Superior temporal gyrus (tissue), 1 donor: ENCODE measurements at regions not wholly inside any gene's neighbourhood (a gene's known extent, or its start where the extent isn't known, plus 50 kb on each side); places are given as distances from the start of the nearest gene placed in this dataset.
"Not testable (repeated sequence)": the region's sequence is repeated elsewhere in the genome, so short reads cannot be mapped to it uniquely, and the experiment has no call there.

Experiments used
- DNase-seq: peaks from one replicate; pipeline ENCODE4 v3.0.0-alpha.2; 2016; ENCODE audit errors: extremely low spot score

DNA sequence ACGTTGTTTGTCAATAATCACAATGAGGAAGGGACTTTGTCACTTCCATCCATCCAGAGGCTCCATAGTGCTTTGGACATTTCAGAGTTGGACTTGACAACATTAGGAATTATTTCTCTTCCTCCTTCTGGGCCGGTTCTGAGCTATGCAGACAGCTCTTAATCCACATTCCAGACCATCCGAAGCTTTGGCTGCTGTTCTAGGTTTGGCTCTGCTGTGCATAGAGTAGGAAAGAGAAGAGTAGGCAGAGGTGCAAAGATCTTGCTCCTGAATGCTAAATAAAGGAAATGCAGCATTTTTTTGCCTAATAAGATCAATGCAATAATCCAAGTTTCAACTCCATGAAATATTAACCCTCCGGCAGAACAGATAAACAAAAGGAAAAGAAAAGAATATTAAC is 216.3 kb upstream of the PRNP start:
- DNase-seq, result no peak

DNA sequence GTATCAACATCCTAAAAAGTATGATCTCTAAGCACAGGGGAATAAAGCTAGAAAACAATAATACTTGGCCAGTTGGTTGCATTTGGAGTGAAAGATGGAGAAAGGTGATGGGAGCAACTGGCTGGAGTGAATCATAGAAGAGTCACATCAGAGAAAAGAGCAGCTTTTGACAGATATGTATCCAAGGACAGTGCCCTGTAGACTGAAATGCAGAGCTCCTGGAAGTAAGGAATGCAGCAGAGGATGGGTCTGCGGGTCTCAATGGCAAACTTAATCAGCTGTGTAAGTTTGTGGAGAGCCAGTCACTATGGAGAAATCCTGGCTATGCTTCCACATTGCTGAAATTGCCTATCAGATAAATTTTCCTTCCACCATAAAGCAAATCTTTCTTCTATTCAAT is 218.1 kb upstream of the PRNP start:
- DNase-seq, result no peak

DNA sequence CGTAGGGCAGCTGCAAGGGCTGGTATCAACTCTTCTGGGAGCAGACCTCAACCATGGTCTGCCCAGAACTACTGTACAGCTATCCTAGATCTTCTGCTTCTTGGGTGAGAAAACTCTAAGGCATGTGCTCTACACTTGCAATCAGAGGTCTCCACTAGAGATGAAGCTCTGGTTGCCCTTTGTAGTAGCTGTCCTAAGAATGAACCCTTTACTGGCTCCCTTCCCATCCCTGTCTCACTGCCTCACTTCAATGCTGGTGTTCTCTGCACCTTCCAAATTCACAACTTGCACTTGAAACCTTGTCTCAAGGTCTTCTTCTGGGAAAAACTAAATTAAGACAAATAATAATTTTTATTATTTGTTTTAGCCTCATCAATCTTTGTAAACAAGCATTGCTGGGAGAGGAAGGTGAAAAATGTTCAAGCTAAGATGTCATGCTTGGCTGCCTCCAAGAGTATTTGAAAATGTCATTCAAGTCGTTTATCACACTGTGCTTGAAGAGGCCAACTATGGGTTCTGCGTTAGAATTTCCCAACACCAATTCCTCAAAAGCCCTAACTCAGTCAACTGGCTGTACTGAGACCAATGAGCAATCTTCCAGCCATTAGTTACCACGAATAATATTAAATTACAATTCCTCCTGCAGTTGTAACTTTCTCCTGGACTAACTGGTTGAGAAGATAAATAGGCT is 216.9 kb upstream of the ADRA1D start:
- DNase-seq, result no peak

DNA sequence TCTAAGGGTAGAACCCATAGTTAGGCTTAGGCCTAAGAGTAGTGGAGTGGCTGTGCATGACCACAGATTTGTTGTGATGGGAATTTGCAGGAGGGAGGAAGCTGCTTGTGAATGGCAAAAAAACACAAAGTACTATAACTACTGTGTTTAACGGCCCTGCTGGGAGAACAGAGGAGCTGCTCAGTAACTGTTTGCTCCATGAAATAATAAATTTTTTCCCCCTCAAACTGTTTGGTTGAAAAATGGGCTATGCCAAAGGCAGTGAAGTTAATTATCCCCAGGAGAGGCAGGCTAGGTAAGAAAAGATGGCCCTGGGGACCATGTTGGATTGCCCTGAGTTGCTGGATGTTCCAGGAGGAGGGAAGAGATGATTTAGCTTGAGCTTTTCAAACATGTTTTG is 216.1 kb upstream of the ADRA1D start:
- DNase-seq, result no peak

DNA sequence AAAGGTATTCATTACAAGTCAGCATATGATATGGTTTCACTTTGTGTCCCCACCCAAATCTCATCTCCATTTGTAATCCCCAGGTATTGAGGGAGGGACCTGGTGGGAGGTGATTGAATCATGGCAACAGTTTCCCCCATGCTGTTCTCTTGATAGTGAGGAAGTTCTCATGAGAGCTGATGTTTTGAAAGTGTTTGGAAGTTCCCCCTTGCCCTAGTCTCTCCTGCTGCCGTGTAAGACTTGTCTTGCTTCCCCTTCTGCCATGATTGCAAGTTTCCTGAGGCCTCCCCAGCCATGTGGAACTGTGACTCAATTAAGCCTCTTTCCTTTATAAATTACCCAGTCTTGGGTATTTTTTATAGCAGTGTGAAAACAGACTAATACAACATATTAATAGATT is 213.7 kb upstream of the ADRA1D start:
- not testable (repeated sequence) for DNase-seq

DNA sequence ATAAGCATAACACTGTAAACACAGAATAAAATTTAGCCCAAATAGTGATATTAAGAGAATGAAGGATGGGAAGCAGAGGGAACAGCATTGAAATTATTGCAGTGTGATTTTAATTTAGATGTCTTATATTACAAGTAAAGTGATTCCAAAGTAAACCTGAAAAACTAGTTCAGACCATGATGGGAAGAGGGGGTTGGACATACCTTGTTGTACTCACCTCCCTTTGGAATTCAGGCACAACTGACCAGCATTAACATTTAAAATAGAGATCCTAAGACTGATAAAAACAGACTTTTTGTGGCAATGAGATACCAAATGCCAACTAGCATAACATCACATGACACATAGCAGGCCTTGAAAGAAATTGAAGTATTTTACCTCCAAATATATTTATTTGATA is 210.0 kb upstream of the ADRA1D start:
- no peak for DNase-seq

DNA sequence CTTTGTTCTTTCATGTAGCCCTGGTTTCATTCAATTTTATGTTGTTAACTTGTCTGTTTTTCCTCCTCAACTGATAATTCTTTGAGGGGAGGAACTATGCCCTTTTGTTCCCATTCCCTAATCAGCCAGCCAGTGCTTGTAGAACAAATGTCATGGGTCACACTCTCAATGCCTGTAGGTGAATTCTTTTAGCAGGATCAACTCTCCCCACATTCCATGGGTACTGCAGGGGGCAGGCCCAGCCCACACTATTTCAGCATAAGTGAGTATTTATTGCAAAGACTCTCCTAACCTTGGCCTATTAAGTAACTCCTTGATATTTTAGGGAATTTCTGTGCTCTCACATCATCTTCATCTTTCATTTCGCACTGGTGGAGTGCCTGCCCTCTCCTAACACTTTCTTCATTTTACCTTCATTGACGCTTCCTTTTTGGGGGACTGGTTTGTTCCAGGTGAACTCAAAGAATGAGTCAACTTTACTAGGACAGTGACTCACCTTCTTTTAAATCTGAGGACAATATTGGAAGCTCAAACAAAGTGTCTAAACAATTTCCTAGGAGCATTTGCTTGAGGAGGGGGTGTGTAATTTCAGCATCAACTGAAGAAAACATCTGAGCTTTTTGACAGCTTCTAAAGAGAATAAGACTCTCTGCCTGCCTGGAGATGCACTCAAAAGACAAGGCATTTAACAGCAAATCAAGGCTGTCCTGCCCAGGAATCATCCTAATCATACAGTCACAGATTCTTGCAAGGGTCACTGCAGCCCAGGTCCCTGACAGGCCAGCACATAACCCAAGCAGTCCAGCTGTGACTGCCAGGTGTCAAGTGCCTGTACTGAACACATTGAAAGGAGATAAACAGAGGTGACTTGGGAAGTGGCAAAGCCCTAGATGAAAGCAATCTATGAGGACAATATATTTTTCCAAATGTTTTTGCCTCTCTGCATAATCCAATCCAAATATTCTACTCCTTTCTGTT is 208.8 kb upstream of the ADRA1D start:
- DNase-seq, result no peak

DNA sequence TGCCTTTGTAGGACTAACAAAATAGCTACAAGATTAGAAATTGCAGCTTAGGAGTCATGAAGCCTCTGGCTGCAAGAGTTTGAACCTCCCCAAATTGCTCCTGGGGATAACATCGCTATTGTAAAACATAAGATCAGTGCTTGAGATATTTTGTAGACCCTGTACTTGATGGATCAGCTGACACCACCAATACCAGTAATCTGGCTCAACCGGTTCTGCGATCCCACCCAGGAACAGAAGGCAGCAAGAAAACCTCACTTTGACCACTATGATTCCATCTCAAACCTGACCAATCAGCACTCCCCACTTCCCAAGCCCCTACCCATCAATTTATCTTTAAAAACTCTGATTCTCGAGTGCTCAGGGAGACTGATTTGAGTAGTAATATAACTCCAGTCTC is 206.9 kb upstream of the ADRA1D start:
- DNase-seq, result no peak

DNA sequence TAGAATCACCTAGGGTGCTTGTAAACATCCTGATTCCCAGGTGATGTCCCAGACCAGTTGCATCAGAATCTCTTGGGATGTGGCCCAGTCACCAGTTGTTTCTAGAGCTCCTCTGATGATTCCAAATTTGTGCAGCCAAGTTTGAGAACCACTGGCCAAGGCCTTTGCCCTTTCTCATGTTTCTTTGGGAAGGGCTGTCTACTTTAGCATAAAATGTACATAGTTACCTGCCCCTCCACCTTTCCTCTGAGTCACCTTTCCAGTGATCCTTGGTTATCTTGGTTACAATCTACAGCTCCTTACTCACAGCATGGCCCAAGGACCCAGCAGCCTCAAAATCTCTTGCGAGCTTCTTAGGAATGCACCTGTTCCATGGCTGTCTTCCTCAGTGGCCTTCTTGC is 206.2 kb upstream of the ADRA1D start:
- DNase-seq, result no peak

DNA sequence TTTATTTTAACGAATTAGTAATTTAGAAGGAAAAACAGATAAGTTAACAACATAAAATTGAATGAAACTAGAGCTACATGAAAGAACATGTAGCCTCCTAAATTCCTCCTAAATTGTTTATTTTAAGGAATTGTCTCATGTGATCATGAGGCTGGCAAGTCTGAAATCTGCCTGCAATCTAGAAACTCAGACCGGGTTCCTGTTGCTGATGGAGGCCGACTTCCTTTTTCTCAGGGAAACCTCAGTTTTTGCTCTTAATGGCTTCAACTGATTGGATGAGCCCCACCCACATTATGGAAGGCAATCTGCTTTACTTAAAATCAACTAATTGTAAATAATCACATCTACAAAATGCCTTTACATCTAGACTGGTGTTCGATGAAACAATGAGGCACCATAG is 205.0 kb upstream of the ADRA1D start:
- DNase-seq, result no peak

DNA sequence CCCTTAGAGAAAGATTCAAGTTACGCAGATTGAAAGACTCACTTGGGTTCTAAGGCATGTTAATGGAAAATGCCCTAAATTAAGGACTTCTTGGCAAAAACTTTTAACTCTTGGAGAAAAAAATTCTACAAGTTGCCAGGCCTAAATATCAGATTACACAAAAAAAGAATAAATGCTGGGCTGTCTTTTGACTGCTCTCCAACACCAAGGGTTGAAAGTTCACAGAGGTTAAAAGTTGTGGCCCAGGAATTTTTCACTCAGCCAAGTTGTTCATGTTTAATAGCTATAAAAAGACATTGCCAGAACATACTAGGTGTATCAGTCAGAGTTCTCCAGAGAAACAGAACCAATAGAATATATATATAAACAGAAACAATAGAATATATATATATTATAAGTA is 204.3 kb upstream of the ADRA1D start:
- no peak for DNase-seq

DNA sequence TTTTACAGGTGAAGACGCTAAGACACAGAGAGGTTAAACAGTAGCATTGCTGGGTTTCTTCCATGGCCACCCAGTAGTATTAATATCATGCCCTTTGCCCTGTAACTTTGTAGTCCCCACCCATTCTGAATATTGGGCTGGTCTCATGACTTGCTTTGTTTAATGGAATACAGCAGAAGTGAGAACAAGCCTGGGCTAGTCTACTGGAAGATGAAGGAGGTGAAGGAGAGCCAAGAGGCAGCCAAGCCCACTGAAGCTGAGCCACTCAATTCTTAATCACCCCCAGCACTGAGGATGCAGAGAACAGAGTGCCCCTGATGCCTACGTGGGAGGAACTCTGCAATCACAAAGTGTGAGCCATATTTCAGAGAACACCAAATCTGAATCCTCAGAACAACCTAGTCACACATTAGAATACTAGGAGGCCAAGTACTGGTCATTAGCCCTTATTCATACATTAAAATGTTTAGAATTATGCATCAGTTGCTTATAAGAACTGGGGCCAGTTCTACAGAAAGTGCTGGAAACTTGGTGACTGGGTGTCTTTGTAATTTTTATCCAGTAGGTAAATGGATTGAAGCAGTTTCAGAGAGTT is 202.5 kb upstream of the ADRA1D start:
- DNase-seq, result no peak

DNA sequence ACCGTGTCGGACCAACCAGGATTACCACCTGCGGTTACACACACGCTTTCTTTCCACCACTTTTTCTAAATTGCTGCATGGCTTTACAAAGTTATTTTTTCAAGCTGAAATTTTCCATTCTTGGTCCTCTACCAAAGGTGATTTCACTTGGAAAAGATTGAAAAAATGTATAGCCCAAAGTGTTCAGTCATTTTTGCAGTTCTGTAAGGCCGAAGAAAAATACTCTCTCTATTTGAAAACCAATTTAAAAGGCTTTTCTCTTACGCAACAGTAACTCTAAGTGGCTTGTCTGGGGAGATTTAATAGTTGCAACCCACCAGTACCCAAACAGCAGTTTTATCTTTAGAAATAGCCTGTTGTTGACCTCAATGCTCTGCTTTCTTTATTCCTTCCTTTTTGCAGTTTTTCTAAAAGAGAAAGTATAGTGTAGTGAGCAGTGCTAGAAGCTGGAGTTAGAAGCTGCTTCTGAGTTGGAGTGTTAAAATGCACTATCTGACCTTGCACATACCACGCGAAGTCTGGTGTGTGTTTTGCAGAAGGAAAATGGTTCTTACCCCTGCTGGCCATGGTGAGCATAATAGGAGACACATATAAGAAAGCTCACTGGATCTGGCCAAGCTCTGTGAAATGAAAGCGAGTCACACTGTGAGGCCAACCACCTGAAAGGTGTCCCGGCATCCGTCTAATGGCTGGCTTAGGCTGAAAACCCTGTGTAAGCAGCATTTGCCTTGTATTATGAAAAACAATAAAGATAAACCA is 201.0 kb upstream of the ADRA1D start:
- no peak for DNase-seq

DNA sequence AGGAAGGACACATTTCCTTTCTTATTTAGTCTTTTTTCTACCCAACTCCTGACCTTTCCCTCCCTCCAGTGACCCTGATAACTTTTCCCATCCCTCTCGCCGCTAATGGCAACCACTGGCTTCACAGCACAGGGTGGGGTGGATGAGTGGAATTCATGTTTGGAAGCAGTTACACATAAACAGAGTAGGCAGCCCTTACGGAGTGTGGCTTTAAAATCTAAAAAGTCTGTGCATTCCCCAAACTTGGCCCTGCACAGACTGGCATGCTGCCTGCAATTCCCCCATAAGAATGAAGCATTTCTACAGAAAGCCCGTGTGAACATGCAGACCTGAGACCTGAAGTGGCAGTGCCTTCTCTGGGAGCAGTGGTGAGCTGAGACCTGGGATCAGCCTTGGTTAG is 196.7 kb upstream of the ADRA1D start:
- no peak for DNase-seq

DNA sequence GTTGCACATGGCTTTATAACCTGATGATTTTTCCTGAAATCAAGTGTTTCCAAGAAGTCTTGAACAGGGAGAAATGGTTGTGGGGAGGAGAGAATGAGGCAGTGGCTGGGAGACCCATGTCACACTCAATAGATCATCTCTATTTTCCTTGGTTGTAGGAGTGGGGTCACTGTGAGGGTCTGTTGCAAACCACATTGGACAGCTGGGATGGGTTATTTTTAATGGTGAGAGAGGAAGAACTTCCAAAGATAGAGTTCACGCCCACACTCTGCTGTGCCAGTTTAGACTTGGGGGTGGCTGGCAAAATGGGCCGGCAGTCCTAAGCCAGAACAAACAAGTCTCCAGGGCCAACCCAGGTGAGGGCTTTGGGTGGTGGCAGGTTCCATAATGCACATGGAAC is 196.2 kb upstream of the ADRA1D start:
- DNase-seq, result no peak

DNA sequence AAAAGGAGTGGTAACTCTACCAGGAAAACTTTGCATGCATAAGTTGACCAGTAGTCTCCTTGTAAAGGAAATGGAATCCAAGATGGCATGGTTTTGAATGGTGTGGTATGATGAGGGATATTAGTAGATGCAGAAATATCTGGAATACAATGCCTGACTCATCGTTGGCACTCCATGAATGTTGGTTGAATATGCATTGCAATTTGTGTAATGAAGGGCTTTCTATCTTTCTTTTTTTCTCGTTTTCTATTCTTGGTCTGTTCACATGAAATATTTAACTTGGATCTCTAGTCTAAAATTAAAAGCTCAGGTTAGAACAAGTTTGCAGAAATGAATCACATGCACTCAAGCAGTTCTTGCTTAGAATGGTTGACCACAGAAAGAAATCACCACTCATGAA is 195.3 kb upstream of the ADRA1D start:
- DNase-seq, result peak; percentile 38

DNA sequence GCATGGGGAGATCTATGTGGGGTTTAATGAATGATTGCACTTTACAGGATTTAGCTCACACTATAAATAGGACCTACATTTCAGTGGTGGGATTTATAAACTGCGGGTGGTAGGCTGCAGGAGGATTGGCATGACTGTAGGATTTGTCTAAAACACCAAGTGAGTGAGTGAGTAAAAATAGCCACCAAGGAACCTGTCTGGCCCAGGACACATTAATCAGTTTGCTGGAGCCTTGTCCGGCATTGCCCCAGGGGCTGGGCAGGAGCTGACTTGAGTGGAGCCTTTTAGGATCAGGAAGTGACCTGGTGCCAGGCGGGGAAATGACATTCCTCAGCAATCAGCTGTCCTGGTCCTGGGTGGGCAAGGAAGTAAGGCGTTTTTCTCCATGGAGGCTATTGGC is 193.9 kb upstream of the ADRA1D start:
- DNase-seq, result no peak

DNA sequence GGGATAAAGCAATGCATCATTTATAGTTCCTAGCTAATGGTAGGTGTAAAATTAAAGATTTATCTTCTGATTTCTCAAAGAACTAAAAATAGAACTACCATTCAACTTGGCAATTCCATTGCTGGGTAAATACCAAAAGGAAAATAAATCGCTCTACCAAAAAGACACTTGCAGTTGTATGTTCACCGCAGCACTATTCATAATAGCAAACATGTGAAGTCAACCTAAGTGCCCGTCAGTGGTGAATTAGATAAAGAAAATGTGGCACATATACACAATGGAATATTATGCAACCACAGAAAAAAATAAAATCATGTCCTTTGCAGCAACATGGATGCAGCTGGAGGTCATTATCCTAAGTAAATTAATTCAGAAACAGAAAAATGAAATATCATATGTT is 192.8 kb upstream of the ADRA1D start:
- no peak for DNase-seq

DNA sequence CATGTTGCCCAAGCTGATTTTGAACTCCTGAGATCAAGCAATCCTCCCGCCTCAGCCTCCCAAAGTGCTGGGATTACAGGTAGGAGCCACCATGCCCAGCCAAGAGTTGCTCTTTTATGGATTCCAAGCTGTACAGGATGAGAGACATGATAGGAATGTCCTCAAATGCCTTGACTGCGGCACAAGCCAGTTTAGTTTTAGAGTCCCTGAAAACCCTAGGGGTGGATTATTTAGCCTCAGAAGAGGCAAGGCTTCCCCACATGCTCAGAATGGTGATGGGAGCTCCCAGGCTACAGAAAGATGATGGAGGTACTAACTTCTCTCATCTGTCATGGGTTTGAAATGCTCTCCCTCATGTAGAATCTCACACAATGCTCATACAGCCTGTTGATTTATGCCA is 192.1 kb upstream of the ADRA1D start:
- DNase-seq, result no peak

DNA sequence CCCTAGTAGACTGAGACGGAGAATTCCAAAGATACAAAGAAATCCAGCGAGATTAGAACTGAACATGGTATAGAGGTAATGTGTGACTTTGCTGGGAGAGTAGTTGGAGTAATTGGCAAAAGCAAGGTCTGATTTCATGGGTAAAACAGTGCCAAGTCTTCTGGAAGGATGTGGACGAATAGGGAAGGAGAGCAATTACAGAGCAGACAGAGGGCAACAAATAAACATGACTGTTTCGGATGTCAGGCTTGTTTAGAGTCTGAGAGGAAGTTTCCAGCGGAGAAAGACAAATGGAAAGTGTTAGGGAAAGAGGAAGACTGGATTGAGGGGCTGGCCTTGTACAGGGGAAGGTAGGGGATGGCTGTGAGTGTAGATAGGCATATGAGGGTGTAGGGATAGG is 190.4 kb upstream of the ADRA1D start:
- no peak for DNase-seq

DNA sequence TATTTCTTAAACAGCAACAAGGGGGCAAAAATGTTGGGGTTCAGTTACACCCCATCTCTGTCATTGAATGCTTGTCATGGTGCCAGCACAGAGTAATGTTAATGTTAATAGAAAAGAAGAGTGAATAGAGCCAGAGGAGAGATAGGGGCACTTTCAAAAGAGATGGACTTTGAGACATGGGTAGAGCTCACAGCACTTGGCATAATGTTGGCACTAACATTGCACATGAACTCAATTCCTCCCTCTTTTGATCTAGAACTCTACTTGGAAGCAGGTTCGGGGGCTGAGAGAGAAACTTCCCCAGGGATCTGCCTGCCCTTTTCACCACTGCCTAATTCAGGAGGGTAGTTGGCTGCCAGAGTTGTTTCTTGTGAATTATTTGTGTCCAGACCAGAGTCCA is 188.0 kb upstream of the ADRA1D start:
- DNase-seq, result no peak
